ENCODE measurements at regions not wholly inside any gene's neighbourhood (a gene's known extent, or its start where the extent isn't known, plus 50 kb on each side); places are given as distances from the start of the nearest gene placed in this dataset.

DNA sequence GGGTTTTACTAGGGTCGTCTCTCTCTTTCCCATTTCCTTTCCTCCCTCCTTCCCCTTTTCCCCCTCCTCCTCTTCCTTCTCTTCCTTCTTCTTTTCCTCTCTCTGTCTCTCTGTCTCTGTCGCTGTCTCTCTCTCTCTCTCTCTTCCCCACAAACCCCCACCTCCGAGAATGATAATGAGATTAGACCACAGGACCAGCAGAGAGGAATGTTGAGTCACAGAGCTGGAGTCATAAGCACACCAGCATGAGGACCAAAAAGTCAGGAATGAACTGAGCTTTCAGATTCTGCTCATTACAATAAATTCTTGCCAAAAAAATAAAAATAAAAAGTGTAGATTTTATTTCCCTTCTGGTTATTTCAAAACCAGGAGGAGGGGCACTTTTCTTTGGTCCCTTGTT, 377.4 kb downstream of the LTN1 start:
- TF ChIP-seq POLR2A (IDR thresholded peaks at IDR 0.05; ENCODE audit: low read length) (no peak), GATA1 (IDR thresholded peaks at IDR 0.05; ENCODE audit: low read depth, low read length) (no peak)
